Smooth muscle cell (in vitro differentiated cells): ENCODE measurements at regions not wholly inside any gene's neighbourhood (a gene's known extent, or its start where the extent isn't known, plus 50 kb on each side); places are given as distances from the start of the nearest gene placed in this dataset.

ENCODE experiments used
- DNase-seq: peaks from one replicate; lab custom pipeline; 2025; ENCODE audit not compliant: unreplicated experiment; lab: John Stamatoyannopoulos, UW
- H2AFZ ChIP-seq: fragments of 200-600 bp; sonication (generic); 2 replicates; pipeline ENCODE4 v1.6.0; 2016; ENCODE audit warnings: antibody characterized with exemption, low read depth, mild to moderate bottlenecking
- H3F3A ChIP-seq: fragments of 200-600 bp; sonication (generic); 2 replicates; pipeline ENCODE4 v1.6.0; 2017; ENCODE audit warnings: antibody characterized with exemption, low read depth
- H3K27ac ChIP-seq: fragments of 200-600 bp; sonication (generic); 2 replicates; pipeline ENCODE4 v1.5.1; 2016; ENCODE audit warnings: low read depth, mild to moderate bottlenecking
- H3K27me3 ChIP-seq: fragments of 200-600 bp; sonication (generic); 2 replicates; pipeline ENCODE4 v1.6.1; 2016; ENCODE audit warnings: low read depth, mild to moderate bottlenecking
- H3K36me3 ChIP-seq: fragments of 200-600 bp; sonication (generic); 2 replicates; pipeline ENCODE4 v1.5.1; 2016; ENCODE audit warnings: low read depth
- H3K4me1 ChIP-seq: fragments of 200-600 bp; sonication (generic); 2 replicates; pipeline ENCODE4 v1.5.1; 2016; ENCODE audit warnings: low read depth
- H3K4me2 ChIP-seq: fragments of 200-600 bp; sonication (generic); 2 replicates; pipeline ENCODE4 v1.6.0; 2016; ENCODE audit warnings: mild to moderate bottlenecking
- H3K4me3 ChIP-seq: fragments of 200-600 bp; sonication (generic); 2 replicates; pipeline ENCODE4 v1.5.1; 2016; ENCODE audit warnings: mild to moderate bottlenecking
- H3K79me2 ChIP-seq: fragments of 200-600 bp; sonication (generic); 2 replicates; pipeline ENCODE4 v1.6.0; 2016; ENCODE audit warnings: low read depth, mild to moderate bottlenecking
- H3K9ac ChIP-seq: fragments of 200-600 bp; sonication (generic); 2 replicates; pipeline ENCODE4 v1.6.0; 2016; ENCODE audit warnings: low read depth
- H3K9me3 ChIP-seq: fragments of 200-600 bp; sonication (generic); replicated peaks from 2 replicates; pipeline ENCODE4 v1.5.1; 2016; ENCODE audit warnings: low read depth
- H4K20me1 ChIP-seq: fragments of 200-600 bp; sonication (generic); 2 replicates; pipeline ENCODE4 v1.6.0; 2016; ENCODE audit warnings: low read depth
- CTCF ChIP-seq: fragments of 200-600 bp; sonication (generic); IDR thresholded peaks from 2 replicates; pipeline ENCODE4 v1.5.1; 2017; ENCODE audit warnings: borderline replicate concordance, mild to moderate bottlenecking, antibody characterized with exemption; ENCODE audit not compliant: insufficient read depth, poor library complexity, severe bottlenecking
- WGBS: methylation state at CpG from one replicate; pipeline ENCODE4 v1.1.7; 2016; ENCODE audit warnings: low lambda C conversion rate; 5-methylcytosine and 5-hydroxymethylcytosine counted together

DNA sequence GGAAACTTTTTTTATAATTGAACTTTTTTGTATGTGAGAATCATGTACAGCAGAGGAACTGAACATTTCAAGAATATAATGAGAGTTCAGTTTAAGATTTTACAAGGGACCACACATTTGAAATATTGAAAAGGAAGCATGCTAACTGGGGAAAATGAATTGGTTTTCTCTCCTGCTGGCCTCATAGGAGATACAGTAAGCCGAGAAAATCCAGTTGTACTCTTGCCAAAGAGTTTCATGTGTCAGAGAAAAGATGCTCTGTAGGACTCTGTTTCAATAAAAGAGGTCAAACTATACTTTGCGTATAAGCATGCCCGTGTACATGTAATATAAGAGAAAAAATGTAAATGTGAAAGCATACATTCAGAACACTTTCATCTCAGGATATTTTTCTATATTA is 393.5 kb upstream of the NRSN1 start:
- Histone ChIP-seq H3K36me3 (no peaks in the 10 kb centered on the region), H3K4me1 (no peaks in the 10 kb centered on the region), H2AFZ (no peak overlapping the region), H3K4me2 (no peak overlapping the region), H3K9ac (no peak overlapping the region), H3K27ac (no peak overlapping the region), H4K20me1 (no peaks in the 10 kb centered on the region), H3K9me3 (no peaks in the 10 kb centered on the region), H3F3A (no peaks in the 10 kb centered on the region), H3K27me3 (no peaks in the 10 kb centered on the region), H3K79me2 (no peaks in the 10 kb centered on the region), H3K4me3 (no peak overlapping the region)
- 77% methylated on average over 3 of the region's 3 CpGs for WGBS
- DNase-seq = no peak
- no peak for TF ChIP-seq CTCF

- Histone ChIP-seq H3K36me3 (no peaks in the 10 kb centered on the region), H4K20me1 (no peaks in the 10 kb centered on the region), H3K4me1 (no peaks in the 10 kb centered on the region), H3K79me2 (no peaks in the 10 kb centered on the region), H2AFZ (no peak overlapping the region), H3K27ac (no peak overlapping the region), H3K9me3 (no peaks in the 10 kb centered on the region), H3F3A (no peaks in the 10 kb centered on the region), H3K9ac (no peak overlapping the region), H3K4me3 (no peak overlapping the region), H3K4me2 (no peak overlapping the region), H3K27me3 (no peaks in the 10 kb centered on the region)
- no peak for DNase-seq
- TF ChIP-seq CTCF = no peak
- 91% methylated on average over 4 of the region's 4 CpGs for WGBS
Observed at GRCh38 chr6:23735151-23735550, 390.9 kb upstream of the NRSN1 start.

DNA sequence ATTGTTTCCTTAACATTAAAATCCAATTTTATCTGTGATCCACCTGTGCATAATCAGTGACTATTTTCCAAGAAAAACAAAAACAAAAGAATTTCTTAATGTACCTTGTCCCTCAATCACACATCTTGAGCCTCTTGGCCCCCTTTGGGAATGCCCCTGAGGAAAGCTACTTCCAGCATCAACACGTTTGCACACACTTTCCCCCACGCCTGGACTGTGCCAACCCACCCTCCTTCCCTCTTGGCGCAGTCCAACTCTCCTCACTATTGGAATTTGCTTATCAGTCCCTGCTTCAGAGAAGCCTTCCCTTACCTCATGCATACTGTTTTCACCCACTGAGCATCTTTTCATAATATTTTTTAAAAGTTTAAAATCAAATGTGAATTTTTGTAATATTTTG is 389.4 kb upstream of the NRSN1 start:
- H3K27ac ChIP-seq = no peak overlapping the region
- no peaks in the 10 kb centered on the region for H3K79me2 ChIP-seq
- H2AFZ ChIP-seq = no peak overlapping the region
- TF ChIP-seq CTCF = no peak
- H3K4me2 ChIP-seq = no peak overlapping the region
- no peaks in the 10 kb centered on the region for H3K9me3 ChIP-seq
- no peaks in the 10 kb centered on the region for H4K20me1 ChIP-seq
- H3F3A ChIP-seq = no peaks in the 10 kb centered on the region
- H3K27me3 ChIP-seq = no peaks in the 10 kb centered on the region
- 88% methylated on average over 3 of the region's 3 CpGs for WGBS
- H3K9ac ChIP-seq = no peak overlapping the region
- H3K4me1 ChIP-seq = no peaks in the 10 kb centered on the region
- no peaks in the 10 kb centered on the region for H3K36me3 ChIP-seq
- no peak for DNase-seq
- H3K4me3 ChIP-seq = no peak overlapping the region

- H3K4me1 ChIP-seq = no peaks in the 10 kb centered on the region
- DNase-seq = no peak
- no peak overlapping the region for H2AFZ ChIP-seq
- no peak overlapping the region for H3K27ac ChIP-seq
- no peaks in the 10 kb centered on the region for H4K20me1 ChIP-seq
- TF ChIP-seq CTCF = no peak
- H3K4me3 ChIP-seq = no peak overlapping the region
- no peak overlapping the region for H3K4me2 ChIP-seq
- H3F3A ChIP-seq = no peaks in the 10 kb centered on the region
- no peaks in the 10 kb centered on the region for H3K9me3 ChIP-seq
- H3K79me2 ChIP-seq = no peaks in the 10 kb centered on the region
- H3K27me3 ChIP-seq = no peaks in the 10 kb centered on the region
- H3K36me3 ChIP-seq = no peaks in the 10 kb centered on the region
- H3K9ac ChIP-seq = no peak overlapping the region
- WGBS = 85% methylated on average over 5 of the region's 5 CpGs
Observed at GRCh38 chr6:23747239-23747638, 378.8 kb upstream of the NRSN1 start.
